Astrocyte (in vitro differentiated cells and primary cell): ENCODE measurements at regions not wholly inside any gene's neighbourhood (a gene's known extent, or its start where the extent isn't known, plus 50 kb on each side); places are given as distances from the start of the nearest gene placed in this dataset.

Experiments
- DNase-seq: peaks from one replicate; pipeline ENCODE4 v3.0.0-alpha.2; 2010; ENCODE audit warnings: low read depth
- FAIRE-seq: peaks from 2 replicates; lab custom pipeline; 2011; peaks lifted over from hg19 to GRCh38; lab: Jason Lieb, UNC
- H2AFZ ChIP-seq: 2 replicates; pipeline ENCODE4 v1.6.0; 2012; ENCODE audit warnings: low read depth, low read length, inconsistent platforms
- H3K27ac ChIP-seq: 2 replicates; pipeline ENCODE4 v1.5.1; 2011; ENCODE audit warnings: low read depth, low read length, inconsistent platforms
- H3K27me3 ChIP-seq: 2 replicates; pipeline ENCODE4 v1.6.0; 2011; ENCODE audit warnings: low read length, inconsistent platforms; ENCODE audit not compliant: insufficient read depth
- H3K36me3 ChIP-seq: 2 replicates; pipeline ENCODE4 v1.5.1; 2011; ENCODE audit warnings: low read length, inconsistent platforms; ENCODE audit not compliant: insufficient read depth
- H3K4me1 ChIP-seq: 2 replicates; pipeline ENCODE4 v1.5.1; 2011; ENCODE audit warnings: low read length, inconsistent platforms; ENCODE audit not compliant: insufficient read depth
- H3K4me2 ChIP-seq: 2 replicates; pipeline ENCODE4 v1.6.0; 2012; ENCODE audit warnings: low read length, inconsistent platforms
- H3K4me3 ChIP-seq: 2 replicates; pipeline ENCODE4 v1.5.1; 2011; ENCODE audit warnings: low read depth, mild to moderate bottlenecking, low read length, inconsistent platforms; ENCODE audit not compliant: insufficient read depth
- H3K79me2 ChIP-seq: 2 replicates; pipeline ENCODE4 v1.6.0; 2012; ENCODE audit warnings: mild to moderate bottlenecking, low read length, inconsistent platforms; ENCODE audit not compliant: insufficient read depth
- H3K9ac ChIP-seq: 2 replicates; pipeline ENCODE4 v1.6.0; 2012; ENCODE audit warnings: mild to moderate bottlenecking, low read length, inconsistent platforms
- H3K9me3 ChIP-seq: 2 replicates; pipeline ENCODE4 v1.5.1; 2012; ENCODE audit warnings: low read depth, mild to moderate bottlenecking, low read length, inconsistent platforms; ENCODE audit not compliant: insufficient read depth
- H4K20me1 ChIP-seq: 2 replicates; pipeline ENCODE4 v1.6.0; 2012; ENCODE audit warnings: low read length, inconsistent platforms; ENCODE audit not compliant: insufficient read depth
- H3K27ac Mint-ChIP-seq: one replicate; pipeline ENCODE4 v1.8.0; 2021; ENCODE audit warnings: mild to moderate bottlenecking, mixed read lengths; ENCODE audit not compliant: unreplicated experiment
- H3K27me3 Mint-ChIP-seq: one replicate; pipeline ENCODE4 v1.8.0; 2021; ENCODE audit warnings: low read depth, mixed read lengths; ENCODE audit not compliant: unreplicated experiment
- H3K36me3 Mint-ChIP-seq: one replicate; pipeline ENCODE4 v1.8.0; 2021; ENCODE audit warnings: low read depth, mixed read lengths; ENCODE audit not compliant: unreplicated experiment
- H3K4me1 Mint-ChIP-seq: one replicate; pipeline ENCODE4 v1.8.0; 2021; ENCODE audit warnings: low read depth, mixed read lengths; ENCODE audit not compliant: unreplicated experiment
- H3K4me3 Mint-ChIP-seq: one replicate; pipeline ENCODE4 v1.8.0; 2021; ENCODE audit warnings: mild to moderate bottlenecking, moderate library complexity, mixed read lengths; ENCODE audit not compliant: unreplicated experiment
- H3K9me3 Mint-ChIP-seq: one replicate; pipeline ENCODE4 v1.8.0; 2021; ENCODE audit warnings: mild to moderate bottlenecking, mixed read lengths; ENCODE audit not compliant: unreplicated experiment
- EZH2 ChIP-seq: IDR thresholded peaks from 2 replicates; pipeline ENCODE4 v1.6.1; 2012; ENCODE audit warnings: mild to moderate bottlenecking, low read length, inconsistent platforms; ENCODE audit not compliant: insufficient read depth
- TF ChIP-seq, protein P1 (sequence below): IDR thresholded peaks from 2 replicates; pipeline ENCODE4 v1.5.1; 2011; ENCODE audit warnings: low read depth, mild to moderate bottlenecking, inconsistent platforms, low read length, moderate library complexity; ENCODE audit not compliant: insufficient read depth

GRCh38 chr6:76584121-76584520 is 511.7 kb upstream of the IMPG1 start:
- Histone ChIP-seq H3K4me1 (no peaks in the 10 kb centered on the region), H3K9ac (no peak overlapping the region), H3K36me3 (no peaks in the 10 kb centered on the region), H2AFZ (no peak overlapping the region), H4K20me1 (no peaks in the 10 kb centered on the region), H3K27ac (no peak overlapping the region), H3K4me2 (no peak overlapping the region), H3K9me3 (no peaks in the 10 kb centered on the region), H3K4me3 (no peak overlapping the region), H3K79me2 (no peaks in the 10 kb centered on the region), H3K27me3 (no peaks in the 10 kb centered on the region)
- Mint-ChIP-seq H3K36me3 (no peaks in the 10 kb centered on the region), H3K4me1 (peaks cover 5% of the 10 kb centered on the region), H3K27ac (no peak overlapping the region), H3K27me3 (no peaks in the 10 kb centered on the region), H3K4me3 (no peak overlapping the region), H3K9me3 (no peaks in the 10 kb centered on the region)
- TF ChIP-seq, protein P1, sequence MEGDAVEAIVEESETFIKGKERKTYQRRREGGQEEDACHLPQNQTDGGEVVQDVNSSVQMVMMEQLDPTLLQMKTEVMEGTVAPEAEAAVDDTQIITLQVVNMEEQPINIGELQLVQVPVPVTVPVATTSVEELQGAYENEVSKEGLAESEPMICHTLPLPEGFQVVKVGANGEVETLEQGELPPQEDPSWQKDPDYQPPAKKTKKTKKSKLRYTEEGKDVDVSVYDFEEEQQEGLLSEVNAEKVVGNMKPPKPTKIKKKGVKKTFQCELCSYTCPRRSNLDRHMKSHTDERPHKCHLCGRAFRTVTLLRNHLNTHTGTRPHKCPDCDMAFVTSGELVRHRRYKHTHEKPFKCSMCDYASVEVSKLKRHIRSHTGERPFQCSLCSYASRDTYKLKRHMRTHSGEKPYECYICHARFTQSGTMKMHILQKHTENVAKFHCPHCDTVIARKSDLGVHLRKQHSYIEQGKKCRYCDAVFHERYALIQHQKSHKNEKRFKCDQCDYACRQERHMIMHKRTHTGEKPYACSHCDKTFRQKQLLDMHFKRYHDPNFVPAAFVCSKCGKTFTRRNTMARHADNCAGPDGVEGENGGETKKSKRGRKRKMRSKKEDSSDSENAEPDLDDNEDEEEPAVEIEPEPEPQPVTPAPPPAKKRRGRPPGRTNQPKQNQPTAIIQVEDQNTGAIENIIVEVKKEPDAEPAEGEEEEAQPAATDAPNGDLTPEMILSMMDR = no peak
- no peak for TF ChIP-seq EZH2
- FAIRE-seq = no peak
- DNase-seq = no peak

GRCh38 chr6:76578746-76579145 is 506.3 kb upstream of the IMPG1 start:
- FAIRE-seq (no peak), DNase-seq (no peak)
- Histone ChIP-seq H3K9me3 (no peaks in the 10 kb centered on the region), H2AFZ (no peak overlapping the region), H3K79me2 (no peaks in the 10 kb centered on the region), H4K20me1 (no peaks in the 10 kb centered on the region), H3K27me3 (no peaks in the 10 kb centered on the region), H3K27ac (no peak overlapping the region), H3K9ac (no peak overlapping the region), H3K4me1 (no peaks in the 10 kb centered on the region), H3K36me3 (no peaks in the 10 kb centered on the region), H3K4me2 (no peak overlapping the region), H3K4me3 (no peak overlapping the region)
- H3K36me3 Mint-ChIP-seq = no peaks in the 10 kb centered on the region
- no peaks in the 10 kb centered on the region for H3K9me3 Mint-ChIP-seq
- no peak overlapping the region for H3K4me3 Mint-ChIP-seq
- TF ChIP-seq, protein P1 = no peak
- TF ChIP-seq EZH2 = no peak
- H3K27me3 Mint-ChIP-seq = no peaks in the 10 kb centered on the region
- H3K27ac Mint-ChIP-seq = no peak overlapping the region
- H3K4me1 Mint-ChIP-seq = peaks cover 4% of the 10 kb centered on the region

GRCh38 chr6:76574746-76575145 is 502.3 kb upstream of the IMPG1 start:
- TF ChIP-seq EZH2 = no peak
- TF ChIP-seq, protein P1 = no peak
- Histone ChIP-seq H3K79me2 (no peaks in the 10 kb centered on the region), H3K9ac (no peak overlapping the region), H3K4me3 (no peak overlapping the region), H3K36me3 (no peaks in the 10 kb centered on the region), H3K27ac (no peak overlapping the region), H2AFZ (no peak overlapping the region), H3K4me1 (no peaks in the 10 kb centered on the region), H3K27me3 (no peaks in the 10 kb centered on the region), H3K9me3 (no peaks in the 10 kb centered on the region), H4K20me1 (no peaks in the 10 kb centered on the region), H3K4me2 (no peak overlapping the region)
- no peaks in the 10 kb centered on the region for H3K36me3 Mint-ChIP-seq
- no peaks in the 10 kb centered on the region for H3K9me3 Mint-ChIP-seq
- no peak overlapping the region for H3K27ac Mint-ChIP-seq
- no peak overlapping the region for H3K4me3 Mint-ChIP-seq
- H3K27me3 Mint-ChIP-seq = no peaks in the 10 kb centered on the region
- H3K4me1 Mint-ChIP-seq = peaks cover 4% of the 10 kb centered on the region
- FAIRE-seq (no peak), DNase-seq (no peak)
